ENCODE measurements at regions not wholly inside any gene's neighbourhood (a gene's known extent, or its start where the extent isn't known, plus 50 kb on each side); places are given as distances from the start of the nearest gene placed in this dataset.
"Not testable (repeated sequence)": the region's sequence is repeated elsewhere in the genome, so short reads cannot be mapped to it uniquely, and the experiment has no call there.

DNA sequence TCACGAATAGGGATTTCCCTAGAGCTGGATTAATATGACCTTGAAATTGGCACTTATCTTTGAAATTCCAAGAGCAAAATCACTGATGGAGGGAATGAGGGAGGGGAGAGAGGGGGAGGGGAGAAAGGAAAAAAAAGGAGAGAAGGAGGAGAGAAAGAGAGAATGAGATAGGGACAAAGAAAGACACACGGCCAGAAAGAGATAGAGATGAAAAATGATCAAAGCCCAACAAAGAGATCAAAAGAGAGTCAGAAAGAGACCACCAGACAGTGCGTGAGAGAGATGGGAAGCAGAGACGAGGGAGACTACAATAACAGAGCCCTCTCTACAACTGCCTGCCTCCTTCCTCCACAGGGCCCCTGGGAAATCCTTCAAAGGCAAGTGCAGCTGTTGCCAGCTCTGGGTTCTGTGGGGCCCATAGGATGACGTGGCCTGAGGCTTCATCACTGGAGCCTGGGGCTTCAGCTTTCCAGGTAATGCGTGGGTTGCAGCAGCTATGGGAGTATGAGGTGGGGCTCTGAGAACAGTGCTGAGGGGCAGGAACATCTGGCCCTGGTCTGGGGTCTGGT, 58.3 kb upstream of the SHB start:
- no peak for DNase-seq (ENCODE audit: low spot score)

DNA sequence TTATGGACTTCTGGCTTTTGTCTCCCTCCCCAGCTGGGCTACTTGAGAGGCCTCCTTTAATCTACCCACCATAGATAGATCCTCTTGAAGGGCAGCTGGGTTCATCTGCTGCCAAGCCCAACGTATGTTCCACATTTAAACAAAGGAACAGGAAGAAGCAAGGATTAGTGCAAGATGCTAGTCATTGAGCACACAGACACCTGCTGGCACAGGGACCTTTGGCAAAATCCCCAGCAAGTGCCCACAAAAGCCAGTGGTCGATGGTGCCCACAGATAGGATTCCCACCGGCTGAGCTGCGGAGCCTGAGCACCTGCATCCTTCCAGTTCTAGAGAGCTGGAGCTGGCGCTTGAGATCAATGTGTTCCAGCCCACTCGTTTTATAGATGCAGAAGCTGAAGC, 57.7 kb upstream of the SHB start:
- no peak for DNase-seq (ENCODE audit: low spot score)

DNA sequence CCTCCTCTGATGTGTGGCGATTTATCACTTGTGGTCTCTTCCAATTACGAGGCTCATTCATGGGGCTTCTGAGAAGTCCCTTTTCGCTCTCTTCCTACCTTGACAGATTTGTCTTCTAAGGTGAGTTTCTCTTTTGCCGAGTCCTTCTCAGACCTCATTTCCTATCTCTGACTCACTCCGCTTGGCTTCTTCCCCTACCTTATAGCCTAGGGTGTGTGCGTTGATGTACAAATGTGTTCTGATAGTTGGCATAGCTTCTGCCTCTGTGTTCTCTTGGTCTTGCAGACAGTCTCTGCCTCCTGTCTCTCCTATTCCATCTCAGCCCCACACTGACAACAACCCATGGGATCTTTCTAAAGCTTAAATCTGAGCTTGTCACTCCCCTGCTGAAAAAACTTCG, 56.9 kb upstream of the SHB start:
- no peak for DNase-seq (ENCODE audit: low spot score)

DNA sequence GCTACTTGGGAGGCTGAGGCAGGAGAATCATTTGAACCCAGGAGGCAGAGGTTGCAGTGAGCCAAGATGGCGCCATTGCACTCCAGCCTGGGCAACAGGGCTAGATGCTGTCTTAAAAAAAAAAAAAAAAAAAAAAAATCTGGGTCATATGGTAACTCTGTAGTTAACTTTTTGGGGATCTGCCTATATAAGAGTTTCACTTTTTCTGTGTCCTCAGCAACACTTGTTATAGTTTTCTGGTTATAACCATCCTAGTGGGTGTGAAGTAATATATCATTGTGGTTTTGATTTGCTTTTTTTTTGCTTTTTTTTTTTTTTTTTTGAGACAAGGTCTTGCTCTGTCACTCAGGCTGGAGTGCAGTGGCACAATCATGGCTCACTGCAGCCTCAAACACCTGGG, 54.3 kb upstream of the SHB start:
- not testable (repeated sequence) for DNase-seq (ENCODE audit: low spot score)

DNA sequence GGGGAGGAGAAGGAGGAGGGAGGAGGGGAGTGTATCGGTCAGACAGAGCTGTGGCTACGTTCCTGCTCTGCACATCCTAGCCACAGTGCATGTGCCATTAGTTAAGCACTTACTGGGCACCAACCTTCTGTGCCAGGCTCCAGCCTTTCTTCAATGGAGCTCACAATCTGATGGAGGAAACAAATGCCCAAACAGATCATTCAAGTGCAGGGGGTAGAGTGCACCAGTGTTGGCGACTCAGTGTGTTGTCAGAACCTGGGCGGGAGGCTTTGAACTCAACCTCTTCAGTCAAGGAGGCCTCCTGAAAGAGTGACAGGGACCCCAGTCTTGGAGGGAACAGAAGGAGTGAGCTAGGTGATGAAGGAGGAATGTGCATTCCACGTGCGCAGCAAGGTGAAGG, 51.9 kb upstream of the SHB start:
- DNase-seq (ENCODE audit: low spot score), result no peak

DNA sequence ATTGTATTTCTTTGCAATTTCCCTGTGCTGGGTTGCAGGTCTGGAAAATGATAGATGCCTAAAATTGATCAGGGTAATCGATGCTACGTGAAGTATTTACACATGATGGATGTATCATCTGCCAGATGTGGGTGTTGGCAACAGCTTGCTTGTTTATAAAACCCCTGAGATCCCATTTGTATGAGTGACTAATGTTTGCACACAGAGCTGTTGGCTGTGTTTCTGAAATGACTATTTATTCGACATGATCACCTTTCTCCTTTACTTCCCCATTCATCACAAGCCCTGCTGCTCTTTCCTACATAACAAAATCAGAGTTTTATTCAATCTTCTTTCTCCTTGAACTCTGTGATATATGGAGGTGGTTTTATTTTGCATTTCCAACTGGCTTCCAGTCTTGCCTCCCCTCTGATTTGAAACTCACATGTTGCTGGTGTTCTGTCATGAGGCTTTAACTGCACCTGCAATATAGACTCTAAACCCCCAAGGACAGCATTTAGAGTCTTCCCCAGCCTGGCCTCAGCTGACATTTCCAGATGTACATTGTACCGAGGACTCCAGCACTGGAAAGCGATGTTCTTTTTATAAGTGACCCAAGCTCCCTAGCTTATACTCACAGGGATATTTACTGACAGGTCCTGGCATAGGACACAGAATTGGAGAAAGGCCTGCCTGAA, 50.7 kb upstream of the SHB start:
- no peak for DNase-seq (ENCODE audit: low spot score)

DNA sequence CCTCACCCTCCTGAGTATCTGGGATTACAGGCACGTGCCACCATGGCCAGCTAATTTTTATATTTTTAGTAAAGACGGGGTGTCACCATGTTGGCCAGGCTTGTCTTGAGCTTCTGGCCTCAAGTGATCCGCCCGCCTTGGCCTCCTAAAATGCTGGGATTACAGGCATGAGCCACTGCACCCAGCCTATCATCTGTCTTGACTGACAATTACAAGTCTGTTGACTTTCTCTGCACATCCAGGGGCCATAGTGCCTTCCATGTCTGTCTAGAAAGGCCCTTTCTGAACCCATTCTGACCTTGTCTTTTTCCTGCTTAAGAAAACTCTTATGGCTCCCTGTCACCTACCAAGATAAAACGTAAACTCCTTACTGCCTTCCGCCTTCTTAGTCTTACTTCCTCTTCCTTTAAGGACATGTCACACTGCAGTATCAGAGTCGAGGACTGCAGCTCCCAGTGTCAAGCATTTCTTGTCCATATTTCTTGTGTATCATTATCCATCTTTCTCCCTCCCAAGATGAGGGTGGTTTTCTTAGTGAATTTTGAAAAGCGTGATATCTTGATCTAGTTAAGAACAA, 49.9 kb upstream of the SHB start:
- no peak for DNase-seq (ENCODE audit: low spot score)

Data from H4 (cell line).